NCI-H2196 (cell line): ENCODE measurements at regions not wholly inside any gene's neighbourhood (a gene's known extent, or its start where the extent isn't known, plus 50 kb on each side); places are given as distances from the start of the nearest gene placed in this dataset.
"Not testable (repeated sequence)": the region's sequence is repeated elsewhere in the genome, so short reads cannot be mapped to it uniquely, and the experiment has no call there.

ENCODE experiments used
- DNase-seq: peaks from one replicate; lab custom pipeline; 2025; ENCODE audit not compliant: unreplicated experiment; lab: John Stamatoyannopoulos, UW

GRCh38 chr13:104954210-104954609, 1581.3 kb downstream of the EFNB2 start:
- DNase-seq: no peak

GRCh38 chr13:104953588-104953987, 1581.9 kb downstream of the EFNB2 start:
- DNase-seq: no peak

GRCh38 chr13:104949840-104950740, 1585.4 kb downstream of the EFNB2 start:
- no peak for DNase-seq

GRCh38 chr13:104944176-104944575, 1591.3 kb downstream of the EFNB2 start:
- no peak for DNase-seq

DNA sequence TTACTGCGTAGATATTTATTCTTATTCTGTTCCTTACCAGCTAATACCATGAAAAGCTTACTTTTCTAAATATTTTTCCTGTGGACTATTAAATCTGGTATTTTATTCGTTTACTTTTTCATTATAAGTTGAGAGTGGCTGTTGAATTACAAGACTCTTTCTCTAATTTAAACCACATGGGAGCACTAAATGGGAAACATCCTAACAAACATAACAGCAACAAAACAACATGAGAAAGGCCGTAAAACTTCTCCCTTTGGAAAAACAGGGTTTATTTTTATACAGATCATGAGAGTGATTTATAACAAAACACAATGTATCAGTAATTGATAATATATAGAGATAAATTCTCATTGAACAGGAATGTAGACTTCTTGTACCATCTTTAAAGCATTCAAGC, 1592.1 kb downstream of the EFNB2 start:
- no peak for DNase-seq

DNA sequence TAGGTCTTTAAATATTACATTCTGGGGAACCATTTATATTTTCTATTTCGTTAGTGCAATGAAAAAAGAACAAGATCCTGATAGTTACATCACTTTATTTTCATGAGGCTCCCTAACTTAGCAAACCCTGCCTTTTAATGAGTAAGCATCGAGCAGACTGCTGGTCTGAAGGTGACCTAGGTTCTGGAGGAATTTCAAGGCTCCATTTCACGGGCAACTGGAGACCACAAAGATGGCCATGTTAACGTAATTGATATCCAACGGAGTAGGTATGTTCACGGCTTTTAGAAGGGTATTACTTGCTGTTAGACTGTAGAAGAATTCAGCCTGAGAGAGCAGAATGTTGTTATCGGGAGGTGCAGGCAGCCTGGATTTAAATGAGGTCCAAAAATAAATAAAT, 1597.6 kb downstream of the EFNB2 start:
- no peak for DNase-seq

GRCh38 chr13:104936304-104936703, 1599.2 kb downstream of the EFNB2 start:
- DNase-seq: no peak

DNA sequence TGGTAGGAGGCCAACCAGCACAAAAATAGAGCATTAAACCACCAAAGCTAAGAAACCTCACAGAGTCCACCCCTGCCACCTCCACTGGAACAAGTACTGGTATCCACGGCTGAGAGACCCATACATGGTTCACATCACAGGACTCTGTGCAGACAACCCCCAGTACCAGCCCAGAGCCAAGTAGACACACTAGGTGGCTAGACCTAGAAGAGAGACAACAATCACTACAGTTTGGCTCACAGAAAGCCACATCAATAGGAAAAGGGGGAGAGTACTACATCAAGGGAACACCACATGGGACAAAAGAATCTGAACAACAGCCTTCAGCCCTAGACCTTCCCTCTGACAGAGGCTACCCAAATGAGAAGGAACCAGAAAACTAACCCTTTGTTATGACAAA, 1614.9 kb downstream of the EFNB2 start:
- DNase-seq: not testable (repeated sequence)

DNA sequence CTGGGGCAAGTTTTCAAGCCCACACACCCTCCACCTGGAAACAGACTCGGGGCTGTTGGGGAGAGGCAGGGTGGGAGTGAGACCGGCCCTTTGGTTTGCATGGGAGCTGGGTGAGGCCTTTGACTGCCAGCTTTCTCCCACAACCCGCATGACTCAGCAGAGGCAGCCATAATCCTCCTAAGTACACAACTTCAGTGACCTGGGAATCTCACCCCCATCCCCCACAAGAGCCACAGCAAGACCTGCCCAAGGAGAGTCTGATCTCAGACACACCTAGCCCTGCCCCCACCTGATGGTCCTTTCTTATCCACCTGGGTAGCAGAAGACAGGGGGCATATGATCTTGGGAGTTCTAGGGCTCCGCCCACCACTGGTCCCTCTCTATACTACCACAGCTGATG, 1615.4 kb downstream of the EFNB2 start:
- no peak for DNase-seq

GRCh38 chr13:104900191-104900817, 1635.2 kb downstream of the EFNB2 start:
- no peak for DNase-seq

DNA sequence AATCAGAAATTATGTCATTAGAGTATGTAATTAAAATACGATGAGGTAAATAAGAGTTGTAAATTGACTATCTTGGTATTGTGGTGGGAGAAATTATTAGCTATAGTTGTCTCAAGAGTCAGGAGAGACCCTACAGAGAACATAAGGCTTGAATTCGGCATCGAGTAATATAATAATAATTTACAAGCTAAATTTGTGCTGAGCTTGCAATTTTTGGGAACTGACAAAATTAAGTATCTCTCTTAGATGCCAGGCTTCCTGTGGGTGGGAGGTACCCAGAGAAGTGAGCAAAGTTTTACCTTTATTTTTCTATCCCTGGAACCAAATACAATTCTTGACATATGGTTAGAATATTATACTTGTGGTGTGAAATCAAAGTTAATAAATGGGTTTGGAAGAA, 1637.0 kb downstream of the EFNB2 start:
- no peak for DNase-seq

DNA sequence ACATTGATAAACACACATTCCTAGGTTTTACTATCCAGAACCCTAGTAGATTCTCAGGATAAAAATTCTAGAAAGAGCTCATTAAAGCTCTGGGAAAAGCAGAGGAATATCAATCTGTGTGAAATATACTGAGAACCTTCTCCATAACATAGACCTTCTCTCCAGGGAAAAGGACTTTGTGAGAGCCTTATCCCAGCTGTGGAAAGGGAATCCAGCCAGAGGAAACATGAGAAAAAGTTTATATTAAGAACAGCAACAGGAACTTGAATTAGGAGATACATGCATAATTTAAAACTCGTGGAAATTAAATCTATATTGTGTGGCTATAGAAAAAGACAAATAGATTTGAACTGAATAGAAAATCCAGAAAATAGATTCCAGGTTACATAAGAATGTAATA, 1639.9 kb downstream of the EFNB2 start:
- no peak for DNase-seq

DNA sequence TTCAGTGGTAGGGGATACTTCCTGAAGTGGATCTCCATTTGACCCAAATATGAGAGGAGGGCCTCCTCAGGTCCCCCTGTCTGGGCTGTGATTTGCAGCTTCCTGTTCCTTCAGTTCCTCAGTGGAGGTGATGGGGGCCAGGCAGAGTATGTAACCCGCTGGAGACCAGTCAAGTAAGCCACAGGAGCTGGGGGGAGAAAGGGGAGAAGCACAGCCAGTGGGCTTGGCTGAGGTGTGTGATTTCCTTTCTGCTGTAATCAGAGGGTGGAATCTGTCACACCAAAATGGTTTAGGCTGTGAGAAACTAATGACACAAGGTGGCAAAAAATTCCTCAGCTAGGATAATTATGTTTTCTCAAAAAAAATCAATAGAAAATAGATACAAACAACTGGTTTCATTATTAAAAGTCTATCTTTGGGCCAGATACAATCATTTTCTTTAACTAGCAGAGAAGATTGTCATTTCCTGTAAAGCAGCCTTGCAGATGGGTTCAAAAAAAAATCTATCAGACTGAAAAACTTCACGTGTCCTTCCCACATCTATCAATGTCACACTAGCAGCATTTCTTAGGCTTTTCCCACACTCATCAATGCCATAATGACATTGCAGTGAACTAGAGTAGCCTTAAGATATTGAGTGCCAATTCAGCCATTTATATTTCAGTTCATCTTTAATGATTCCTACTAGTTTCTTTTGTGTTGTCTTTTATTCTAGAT, 1660.3 kb downstream of the EFNB2 start:
- DNase-seq: no peak

GRCh38 chr13:104872153-104872552, 1663.3 kb downstream of the EFNB2 start:
- DNase-seq: no peak

GRCh38 chr13:104871456-104871855, 1664.0 kb downstream of the EFNB2 start:
- DNase-seq: no peak

DNA sequence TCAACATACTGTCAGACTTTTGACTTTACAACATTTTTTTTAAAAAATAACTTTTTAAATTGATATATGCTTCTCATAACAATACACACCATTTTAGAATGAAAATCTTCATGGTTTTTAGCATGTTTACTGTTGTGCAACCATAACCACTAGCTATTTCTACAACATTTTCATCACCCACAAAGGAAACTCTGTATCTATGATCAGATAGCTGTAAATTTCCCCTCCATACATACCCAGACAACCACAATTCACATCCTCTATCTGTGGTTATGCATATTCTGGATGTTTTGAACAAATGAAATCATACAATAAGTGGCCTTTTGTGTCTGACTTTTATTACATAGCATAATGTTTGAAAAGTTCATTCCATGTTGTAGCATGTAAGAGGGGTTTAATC, 1666.0 kb downstream of the EFNB2 start:
- no peak for DNase-seq

GRCh38 chr13:104868806-104869205, 1666.7 kb downstream of the EFNB2 start:
- DNase-seq: no peak

DNA sequence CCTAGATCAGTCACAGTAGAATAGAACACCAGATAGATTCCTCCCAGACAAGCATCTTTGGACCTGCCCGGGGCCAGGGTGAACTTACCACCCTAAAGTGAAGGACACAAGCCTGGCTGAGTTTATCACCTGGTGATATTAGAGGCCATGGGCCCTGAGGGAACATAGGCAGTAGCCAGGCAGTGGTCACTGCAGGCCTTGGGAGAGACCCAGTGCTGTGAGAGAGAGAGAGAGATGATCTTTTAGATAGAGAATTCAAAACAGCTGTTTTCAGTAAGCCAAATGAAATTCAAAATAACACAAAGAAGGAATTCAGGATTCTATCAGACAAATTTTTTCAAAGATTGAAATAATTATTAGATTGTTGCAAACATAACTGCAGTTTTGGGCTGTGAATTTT, 1679.9 kb downstream of the EFNB2 start:
- DNase-seq: no peak

GRCh38 chr13:104854698-104855097, 1680.8 kb downstream of the EFNB2 start:
- no peak for DNase-seq

- DNase-seq: no peak
Measured at GRCh38 chr13:104854007-104854406, 1681.5 kb downstream of the EFNB2 start.

DNA sequence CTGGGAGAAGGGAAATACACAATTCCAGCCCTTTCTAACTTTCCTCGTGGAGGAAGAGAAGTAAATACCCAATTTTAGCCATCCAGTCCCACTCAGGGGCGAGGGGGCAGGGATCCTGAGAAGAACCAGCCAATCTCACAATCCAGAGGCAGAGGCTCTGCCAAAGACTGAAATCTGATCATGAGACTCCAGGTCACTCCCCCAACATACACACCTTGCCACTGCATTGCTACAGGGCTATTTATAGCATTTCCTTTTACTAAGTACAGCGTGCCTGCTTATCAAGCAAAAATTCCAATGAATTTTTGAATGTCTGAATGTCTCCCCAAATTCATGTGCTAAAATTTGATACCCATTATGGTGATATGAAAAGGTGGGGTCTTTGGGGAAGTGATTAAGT, 1687.5 kb downstream of the EFNB2 start:
- DNase-seq: no peak

DNA sequence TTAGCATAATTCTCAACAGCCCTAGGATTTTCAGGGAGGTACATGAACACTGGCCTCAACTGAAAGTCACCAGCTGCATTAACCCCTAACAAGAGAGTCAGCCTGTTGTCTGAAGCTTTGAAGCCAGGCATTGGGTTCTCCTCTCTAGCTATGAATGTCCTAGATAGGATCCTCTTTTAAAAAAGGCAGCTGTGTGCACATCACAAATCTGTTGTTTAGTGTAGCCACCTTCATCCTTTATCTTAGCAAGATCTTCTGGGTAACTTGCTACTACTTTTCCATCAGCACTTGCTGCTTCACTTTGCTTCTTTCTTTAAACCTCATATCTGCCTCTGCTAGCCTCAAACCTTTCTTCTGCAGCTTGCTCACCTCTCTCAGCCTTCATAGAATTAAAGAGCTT, 1692.1 kb downstream of the EFNB2 start:
- DNase-seq: no peak
